Loucy (cell line): ENCODE measurements at regions not wholly inside any gene's neighbourhood (a gene's known extent, or its start where the extent isn't known, plus 50 kb on each side); places are given as distances from the start of the nearest gene placed in this dataset.

ENCODE experiments used
- H2AFZ ChIP-seq: fragments of 200-600 bp; sonication (generic); 2 replicates; pipeline ENCODE4 v1.6.0; 2016; ENCODE audit warnings: antibody characterized with exemption, mild to moderate bottlenecking, low read length, moderate library complexity
- H3F3A ChIP-seq: fragments of 200-600 bp; 2 replicates; pipeline ENCODE4 v1.6.0; 2016; ENCODE audit warnings: antibody characterized with exemption, low read depth, mild to moderate bottlenecking
- H3K27me3 ChIP-seq: fragments of 200-600 bp; sonication (generic); 2 replicates; pipeline ENCODE4 v1.6.1; 2014; ENCODE audit warnings: low read length, mild to moderate bottlenecking; ENCODE audit not compliant: insufficient read depth, poor library complexity, severe bottlenecking
- H3K36me3 ChIP-seq: fragments of 200-600 bp; sonication (generic); 2 replicates; pipeline ENCODE4 v1.6.1; 2016; ENCODE audit warnings: low read length; ENCODE audit not compliant: insufficient read depth
- H3K4me1 ChIP-seq: fragments of 200-600 bp; sonication (generic); 2 replicates; pipeline ENCODE4 v1.5.1; 2014; ENCODE audit warnings: low read length, mild to moderate bottlenecking; ENCODE audit not compliant: insufficient read depth, poor library complexity, severe bottlenecking
- H3K4me2 ChIP-seq: fragments of 200-600 bp; sonication (generic); 2 replicates; pipeline ENCODE4 v1.6.0; 2014; ENCODE audit warnings: antibody characterized with exemption, low read length, low read depth, mild to moderate bottlenecking; ENCODE audit not compliant: poor library complexity, severe bottlenecking
- H3K4me3 ChIP-seq: fragments of 200-600 bp; sonication (generic); 2 replicates; pipeline ENCODE4 v1.5.1; 2014; ENCODE audit warnings: low read length, mild to moderate bottlenecking, mixed read lengths; ENCODE audit not compliant: poor library complexity, severe bottlenecking
- H3K79me2 ChIP-seq: fragments of 200-600 bp; sonication (generic); 2 replicates; pipeline ENCODE4 v1.6.1; 2014; ENCODE audit warnings: low read length; ENCODE audit not compliant: insufficient read depth
- H3K9ac ChIP-seq: fragments of 200-600 bp; sonication (generic); 2 replicates; pipeline ENCODE4 v1.6.0; 2014; ENCODE audit warnings: mild to moderate bottlenecking, low read depth, low read length, moderate library complexity; ENCODE audit not compliant: poor library complexity, severe bottlenecking
- H3K9me2 ChIP-seq: fragments of 200-600 bp; sonication (generic); replicated peaks from 2 replicates; pipeline ENCODE4 v1.6.1; 2016; ENCODE audit warnings: low read depth, low read length, mixed read lengths
- H3K9me3 ChIP-seq: fragments of 200-600 bp; sonication (generic); 2 replicates; pipeline ENCODE4 v1.6.1; 2014; ENCODE audit warnings: mild to moderate bottlenecking, antibody characterized with exemption, low read length, low read depth; ENCODE audit not compliant: insufficient read depth
- H4K20me1 ChIP-seq: fragments of 200-600 bp; sonication (generic); 2 replicates; pipeline ENCODE4 v1.6.0; 2014; ENCODE audit warnings: antibody characterized with exemption, low read length, mild to moderate bottlenecking; ENCODE audit not compliant: insufficient read depth, poor library complexity, severe bottlenecking
- CTCF ChIP-seq: fragments of 200-600 bp; sonication (generic); conservative IDR thresholded peaks from 2 replicates; pipeline ENCODE4 v1.5.1; 2014; ENCODE audit warnings: mild to moderate bottlenecking, antibody characterized with exemption, low read length
- EZH2phosphoT487 ChIP-seq: fragments of 200-600 bp; IDR thresholded peaks from 2 replicates; pipeline ENCODE4 v1.6.1; 2018; ENCODE audit warnings: antibody characterized with exemption, mild to moderate bottlenecking, moderate library complexity, borderline replicate concordance

GRCh38 chrX:6311540-6311939 lies 82.9 kb upstream of the NLGN4X start:
- no peaks in the 10 kb centered on the region for H3K36me3 ChIP-seq
- no peaks in the 10 kb centered on the region for H3K79me2 ChIP-seq
- no peak overlapping the region for H2AFZ ChIP-seq
- H3K9me3 ChIP-seq: no peaks in the 10 kb centered on the region
- no peak overlapping the region for H3K4me2 ChIP-seq
- no peaks in the 10 kb centered on the region for H4K20me1 ChIP-seq
- H3K9ac ChIP-seq: no peak overlapping the region
- H3K4me1 ChIP-seq: no peaks in the 10 kb centered on the region
- TF ChIP-seq CTCF (no peak), EZH2phosphoT487 (no peak)
- H3K27me3 ChIP-seq: no peaks in the 10 kb centered on the region
- H3K9me2 ChIP-seq: no peaks in the 10 kb centered on the region
- H3K4me3 ChIP-seq: no peak overlapping the region
- no peaks in the 10 kb centered on the region for H3F3A ChIP-seq

GRCh38 chrX:6307156-6307555 lies 78.5 kb upstream of the NLGN4X start:
- Histone ChIP-seq H3K9me3 (no peaks in the 10 kb centered on the region), H3K4me2 (no peak overlapping the region), H4K20me1 (no peaks in the 10 kb centered on the region), H2AFZ (no peak overlapping the region), H3K9me2 (no peaks in the 10 kb centered on the region), H3K36me3 (no peaks in the 10 kb centered on the region), H3K79me2 (no peaks in the 10 kb centered on the region), H3K4me1 (no peaks in the 10 kb centered on the region), H3K4me3 (no peak overlapping the region), H3F3A (no peaks in the 10 kb centered on the region), H3K9ac (no peak overlapping the region), H3K27me3 (no peaks in the 10 kb centered on the region)
- TF ChIP-seq CTCF (no peak), EZH2phosphoT487 (no peak)

GRCh38 chrX:6299724-6300123 lies 71.1 kb upstream of the NLGN4X start:
- Histone ChIP-seq H3K4me3 (no peak overlapping the region), H3K36me3 (no peaks in the 10 kb centered on the region), H3K4me2 (no peak overlapping the region), H2AFZ (no peak overlapping the region), H3K9me3 (no peaks in the 10 kb centered on the region), H4K20me1 (no peaks in the 10 kb centered on the region), H3K9me2 (no peaks in the 10 kb centered on the region), H3K9ac (no peak overlapping the region), H3K4me1 (no peaks in the 10 kb centered on the region), H3K27me3 (no peaks in the 10 kb centered on the region), H3K79me2 (no peaks in the 10 kb centered on the region), H3F3A (no peaks in the 10 kb centered on the region)
- TF ChIP-seq CTCF: no peak
- no peak for TF ChIP-seq EZH2phosphoT487
